ENCODE measurements at regions not wholly inside any gene's neighbourhood (a gene's known extent, or its start where the extent isn't known, plus 50 kb on each side); places are given as distances from the start of the nearest gene placed in this dataset.

DNA sequence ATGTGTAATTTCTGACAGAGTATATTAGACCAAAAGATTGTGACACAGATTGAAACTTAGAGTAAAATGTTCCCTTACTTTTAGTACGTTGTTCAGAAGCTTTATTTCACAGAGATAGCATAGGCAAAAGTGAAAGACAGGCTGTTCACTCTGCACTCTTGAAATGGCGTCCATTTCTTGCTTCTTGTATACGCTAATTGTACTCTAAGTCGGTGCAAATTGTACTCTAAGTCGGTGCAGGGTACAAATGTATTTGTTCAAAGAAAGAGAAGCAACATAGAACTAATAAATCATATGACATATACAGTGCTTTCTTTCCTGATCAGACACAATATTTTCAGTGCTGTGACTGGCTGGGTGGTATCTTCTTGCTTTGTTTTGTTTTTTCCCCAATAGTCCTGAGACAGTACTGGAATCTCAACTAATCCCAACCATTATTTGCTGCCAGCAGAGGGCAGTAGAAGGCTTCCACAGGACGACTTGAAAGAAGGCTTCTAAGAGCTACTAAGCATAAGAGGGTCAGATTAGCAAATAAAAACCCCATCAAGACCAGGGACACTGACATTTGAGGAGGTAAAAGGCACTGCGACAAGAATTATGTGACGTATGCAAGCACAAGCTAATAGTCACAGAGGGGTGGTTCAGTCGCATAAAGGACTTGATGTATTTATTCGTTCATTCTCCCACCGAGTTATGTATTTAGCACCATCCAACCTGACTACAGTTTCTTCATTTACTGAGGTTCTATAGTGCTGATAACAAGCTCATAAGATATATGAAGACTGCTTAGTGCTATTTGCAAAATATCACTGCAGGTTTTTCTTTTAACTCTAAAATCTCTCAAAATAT lies 831.8 kb downstream of the TAF11L14 start:
- no peak for TF ChIP-seq USF2 (CRISPR knock-in tag; IDR thresholded peaks at IDR 0.05)
- TF ChIP-seq ZNF274 (IDR thresholded peaks at IDR 0.05; ENCODE audit: borderline replicate concordance, low read depth, low read length) = no peak
